ENCODE measurements at regions not wholly inside any gene's neighbourhood (a gene's known extent, or its start where the extent isn't known, plus 50 kb on each side); places are given as distances from the start of the nearest gene placed in this dataset.

DNA sequence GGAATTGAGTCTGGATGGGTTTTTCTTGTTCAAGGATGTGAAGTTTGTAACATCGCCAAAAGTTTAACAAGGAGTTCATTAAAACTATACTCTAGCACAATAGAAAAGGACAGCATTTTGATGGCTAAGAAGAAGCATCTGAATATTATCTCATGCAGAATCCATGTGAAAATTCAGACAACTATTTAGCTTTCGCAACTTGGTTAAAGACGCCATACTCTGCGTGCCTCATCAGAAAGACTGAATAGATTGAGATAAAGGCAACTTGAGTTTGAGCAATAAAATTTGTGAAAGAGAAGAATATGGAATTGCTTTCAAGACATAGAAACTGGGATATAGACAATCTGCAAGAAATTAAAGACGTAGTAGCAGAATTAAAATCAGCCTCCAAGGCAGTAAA is 151.1 kb upstream of the MYOCD start:
- H3K27me3 Mint-ChIP-seq (ENCODE audit: low read depth): no peaks in the 10 kb centered on the region
- no CpG with 5 or more reads among the region's 5 CpGs for WGBS (ENCODE audit: extremely low coverage, insufficient read length, low lambda C conversion rate)
- no peaks in the 10 kb centered on the region for H3K79me1 ChIP-seq (ENCODE audit: insufficient read depth, low read depth, low read length, poor library complexity, severe bottlenecking)
- DNase-seq: no peak
- H2AFZ ChIP-seq (ENCODE audit: low read length): no peak overlapping the region
- H2BK20ac ChIP-seq (ENCODE audit: low read depth, low read length, poor library complexity, severe bottlenecking): no peak overlapping the region
- H3K14ac ChIP-seq (ENCODE audit: insufficient read depth, low read length): no peak overlapping the region
- no peak overlapping the region for H3K27ac ChIP-seq (ENCODE audit: insufficient read length, low read depth, low read length)
- no peak overlapping the region for H2BK15ac ChIP-seq (ENCODE audit: low read depth, low read length)
- H4K20me1 ChIP-seq (ENCODE audit: control insufficient read depth, insufficient read depth, insufficient read length): no peaks in the 10 kb centered on the region
- H3K23ac ChIP-seq (ENCODE audit: insufficient read length, low read depth, low read length): no peak overlapping the region
- H3K27ac Mint-ChIP-seq: no peak overlapping the region
- H4K8ac ChIP-seq (replicated peaks; ENCODE audit: insufficient read length, low read depth, low read length): no peak overlapping the region
- no peak overlapping the region for H3K4ac ChIP-seq (ENCODE audit: low read depth, low read length)
- H3K9me3 Mint-ChIP-seq: no peaks in the 10 kb centered on the region
- H2BK120ac ChIP-seq (ENCODE audit: low read depth, low read length, poor library complexity, severe bottlenecking): no peak overlapping the region
- no peak overlapping the region for H3K4me3 Mint-ChIP-seq
- no peak overlapping the region for H4K91ac ChIP-seq (ENCODE audit: insufficient read length, low read depth, low read length)
- no peaks in the 10 kb centered on the region for H3K23me2 ChIP-seq (ENCODE audit: insufficient read length, low read depth, low read length, poor library complexity, severe bottlenecking)
- H3K27me3 ChIP-seq (ENCODE audit: insufficient read depth, low read length): no peaks in the 10 kb centered on the region
- H2BK5ac ChIP-seq (ENCODE audit: insufficient read length, low read length): no peak overlapping the region
- H2AK5ac ChIP-seq (ENCODE audit: insufficient read length, low read length): no peak overlapping the region
- H3K18ac ChIP-seq (ENCODE audit: insufficient read length, low read depth, low read length): no peak overlapping the region
- no peak overlapping the region for H3K9ac ChIP-seq (ENCODE audit: extremely low read depth, insufficient read length, low read length)
- TF ChIP-seq, protein P1, sequence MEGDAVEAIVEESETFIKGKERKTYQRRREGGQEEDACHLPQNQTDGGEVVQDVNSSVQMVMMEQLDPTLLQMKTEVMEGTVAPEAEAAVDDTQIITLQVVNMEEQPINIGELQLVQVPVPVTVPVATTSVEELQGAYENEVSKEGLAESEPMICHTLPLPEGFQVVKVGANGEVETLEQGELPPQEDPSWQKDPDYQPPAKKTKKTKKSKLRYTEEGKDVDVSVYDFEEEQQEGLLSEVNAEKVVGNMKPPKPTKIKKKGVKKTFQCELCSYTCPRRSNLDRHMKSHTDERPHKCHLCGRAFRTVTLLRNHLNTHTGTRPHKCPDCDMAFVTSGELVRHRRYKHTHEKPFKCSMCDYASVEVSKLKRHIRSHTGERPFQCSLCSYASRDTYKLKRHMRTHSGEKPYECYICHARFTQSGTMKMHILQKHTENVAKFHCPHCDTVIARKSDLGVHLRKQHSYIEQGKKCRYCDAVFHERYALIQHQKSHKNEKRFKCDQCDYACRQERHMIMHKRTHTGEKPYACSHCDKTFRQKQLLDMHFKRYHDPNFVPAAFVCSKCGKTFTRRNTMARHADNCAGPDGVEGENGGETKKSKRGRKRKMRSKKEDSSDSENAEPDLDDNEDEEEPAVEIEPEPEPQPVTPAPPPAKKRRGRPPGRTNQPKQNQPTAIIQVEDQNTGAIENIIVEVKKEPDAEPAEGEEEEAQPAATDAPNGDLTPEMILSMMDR (conservative IDR thresholded peaks at IDR 0.05): no peak
- no peaks in the 10 kb centered on the region for H3K79me2 ChIP-seq (ENCODE audit: insufficient read depth, low read length)
- no peak overlapping the region for H3K56ac ChIP-seq (ENCODE audit: insufficient read length, low read depth, low read length)
- H3K36me3 Mint-ChIP-seq (ENCODE audit: insufficient read depth in 1 of 3, low read depth in 3 of 3): no peaks in the 10 kb centered on the region
- H3K9me3 ChIP-seq (ENCODE audit: control insufficient read depth, low read depth, low read length): no peaks in the 10 kb centered on the region
- H3K4me2 ChIP-seq (ENCODE audit: insufficient read depth, insufficient read length, low read length): no peak overlapping the region
- no peaks in the 10 kb centered on the region; the same call in 1 of the 2 replicates for H3K4me1 ChIP-seq (ENCODE audit: insufficient read depth, low read length)
- H3K4me1 Mint-ChIP-seq: no peaks in the 10 kb centered on the region
- H3T11ph ChIP-seq (ENCODE audit: low read length): no peak overlapping the region
- H2BK12ac ChIP-seq (ENCODE audit: insufficient read length, low read depth, low read length): no peak overlapping the region
- H4K5ac ChIP-seq (ENCODE audit: insufficient read length, low read depth, low read length): no peak overlapping the region

Data from H9 (cell line).